ENCODE measurements at regions not wholly inside any gene's neighbourhood (a gene's known extent, or its start where the extent isn't known, plus 50 kb on each side); places are given as distances from the start of the nearest gene placed in this dataset.

DNA sequence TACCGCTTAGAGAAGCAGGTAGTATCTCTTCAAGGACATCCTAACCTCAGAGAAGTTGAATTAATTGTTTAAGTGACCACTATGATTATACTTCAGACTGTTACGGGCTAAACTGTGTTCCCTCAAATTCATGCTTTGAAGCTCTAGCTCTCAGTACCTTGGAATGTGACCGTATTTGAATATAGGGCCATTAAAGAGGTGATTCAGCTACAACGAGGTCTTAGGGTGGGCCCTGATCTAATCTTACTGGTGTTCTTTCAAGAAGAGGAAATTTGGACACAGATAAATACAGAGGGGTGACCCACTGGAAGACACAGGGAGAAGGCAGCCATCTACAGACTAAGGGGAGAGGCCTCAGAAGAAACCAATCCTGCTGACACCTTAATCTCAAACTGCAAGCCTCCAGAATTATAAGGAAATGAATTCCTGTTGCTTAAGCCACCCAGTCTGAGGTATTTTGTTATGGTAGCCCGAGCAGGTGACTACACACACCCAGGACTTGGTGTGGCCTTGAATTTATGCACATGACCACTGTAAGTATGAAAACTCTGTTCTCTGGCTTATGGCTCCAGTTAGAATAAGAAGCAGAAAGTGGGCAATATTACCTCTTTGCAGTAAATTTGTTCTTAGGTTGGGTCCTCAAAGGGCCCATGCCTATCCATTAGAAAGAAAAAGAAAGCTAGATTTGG lies 249.1 kb downstream of the DHX35 start:
- DNase-seq (ENCODE audit: low read depth): no peak

DNA sequence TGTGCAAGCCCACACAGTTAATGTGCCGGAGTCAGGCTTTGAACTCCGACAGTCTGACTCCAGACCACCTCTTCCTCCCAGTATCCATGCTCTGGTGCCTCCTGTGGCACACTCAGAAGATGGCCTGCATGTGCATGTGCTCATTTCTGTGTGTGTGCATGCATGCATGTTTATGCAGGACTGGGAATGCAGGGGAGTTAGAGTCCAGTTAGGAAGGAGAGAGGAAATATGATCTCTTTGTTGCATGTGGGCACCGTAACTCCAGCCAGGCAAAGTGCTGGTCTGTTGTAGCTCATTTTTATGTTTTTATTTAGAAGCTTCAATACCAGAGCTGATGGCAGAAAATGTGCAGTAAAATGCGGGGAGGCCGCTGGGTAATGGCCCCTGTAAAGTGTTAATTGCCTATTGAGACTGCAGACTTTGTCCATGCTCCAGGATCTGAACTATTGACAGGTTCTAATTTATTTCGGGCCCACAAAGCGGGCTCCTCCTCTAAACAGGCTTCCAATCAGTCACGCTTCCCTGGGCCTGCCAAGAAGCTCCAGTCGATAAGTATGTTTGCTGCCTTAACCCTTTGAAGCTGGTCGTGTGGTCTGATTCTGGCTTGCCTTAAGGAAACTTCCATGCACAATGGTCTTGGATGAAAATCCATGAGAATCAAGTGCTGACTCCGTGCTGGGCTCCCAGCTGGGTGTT lies 248.3 kb downstream of the DHX35 start:
- DNase-seq (ENCODE audit: low read depth): no peak

DNA sequence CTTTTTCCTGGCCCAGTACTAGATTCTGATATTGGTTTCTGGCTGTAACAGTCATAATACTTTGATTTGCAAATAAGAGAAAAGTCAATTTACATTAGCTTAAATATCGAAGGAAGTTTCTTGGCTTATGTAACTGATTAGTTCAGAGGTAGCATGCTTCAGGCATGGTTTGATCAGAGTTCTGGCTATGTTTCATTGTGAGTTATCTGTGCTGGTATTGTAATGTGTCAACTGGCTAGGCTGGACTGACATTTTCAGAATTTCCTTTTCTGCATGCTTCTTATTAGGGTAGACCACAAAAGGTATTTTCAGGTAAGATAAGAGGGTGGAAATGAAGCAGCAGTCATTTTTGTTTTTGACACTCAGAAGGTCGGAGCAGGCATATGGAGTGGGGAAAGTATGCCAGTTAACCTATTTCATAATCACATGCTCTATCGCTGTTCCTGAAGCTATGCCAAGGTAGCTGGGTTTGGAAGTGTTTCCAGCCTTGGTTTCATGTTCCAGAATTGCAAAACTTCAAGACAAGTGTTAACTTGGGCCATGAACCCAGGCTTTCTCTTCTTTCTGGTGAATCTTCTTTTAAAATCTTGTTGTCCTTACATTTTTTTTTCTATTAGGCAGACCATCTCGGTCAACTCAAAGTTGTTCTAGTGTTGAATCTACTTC lies 244.9 kb downstream of the DHX35 start:
- DNase-seq (ENCODE audit: low read depth): no peak

DNA sequence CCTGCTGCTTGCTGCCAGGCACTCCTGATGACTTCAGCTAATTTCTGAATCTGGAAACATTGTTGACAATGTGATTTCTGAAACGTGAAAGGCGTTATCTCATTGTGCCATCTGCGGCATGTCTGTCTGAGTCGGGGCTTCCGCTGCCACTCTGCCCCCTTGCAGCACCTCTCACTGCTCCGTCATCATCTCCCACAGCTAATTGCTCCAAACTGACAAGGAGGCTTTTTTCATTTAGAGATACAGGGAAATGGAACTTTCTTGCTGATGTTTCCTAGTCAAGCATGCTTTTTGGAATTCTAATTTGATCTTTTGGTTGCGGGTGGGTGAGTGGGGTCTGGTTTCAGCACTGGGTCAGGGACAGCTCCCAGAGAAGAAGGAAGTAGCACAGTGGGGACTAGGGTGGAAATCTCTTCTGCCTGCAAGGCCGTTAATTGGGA lies 233.5 kb downstream of the DHX35 start:
- no peak for DNase-seq (ENCODE audit: low read depth)

DNA sequence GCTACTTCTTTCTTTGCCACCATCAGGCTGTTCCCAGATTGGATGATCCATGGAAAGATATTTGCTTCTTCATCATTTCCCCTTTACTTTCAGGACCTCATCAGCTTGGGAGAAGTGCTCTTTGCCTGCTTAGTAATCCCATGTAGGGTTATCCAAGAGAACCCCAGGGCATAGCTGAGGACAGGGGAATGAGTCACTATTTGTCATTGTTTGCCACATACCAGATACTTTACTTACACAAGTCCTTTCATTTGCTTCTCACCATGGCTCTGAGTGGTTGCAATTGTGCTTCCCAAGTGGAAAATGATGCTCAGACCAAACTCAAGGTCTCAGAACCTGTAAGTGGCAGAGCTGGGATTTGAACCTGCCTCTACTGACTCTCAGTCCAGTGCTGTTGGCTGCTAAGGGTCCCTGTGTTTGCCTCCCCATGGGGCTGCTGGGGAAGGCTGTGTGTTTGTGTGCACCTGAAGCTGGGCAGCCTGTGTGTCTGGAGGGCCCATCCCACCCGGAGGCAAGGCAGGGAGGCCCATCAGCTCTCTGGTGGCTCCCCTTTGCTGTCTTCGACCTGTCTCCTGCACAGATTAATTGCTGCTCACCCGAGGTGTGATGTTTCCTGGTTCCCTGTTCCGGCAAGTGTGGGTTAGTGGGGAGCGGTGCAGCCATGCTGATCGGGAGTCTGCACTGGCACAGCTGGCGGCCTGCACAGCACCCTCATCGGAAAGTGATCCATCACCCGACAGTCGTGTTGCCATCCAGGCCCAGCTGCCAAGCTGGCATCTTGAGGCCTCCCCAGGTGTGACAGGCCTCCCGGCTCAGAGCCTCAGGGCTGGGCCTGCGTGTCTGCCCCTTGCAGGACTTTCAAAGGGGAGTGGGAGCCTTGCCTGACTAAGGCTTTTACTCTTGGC lies 228.8 kb downstream of the DHX35 start:
- DNase-seq (ENCODE audit: low read depth): peak; percentile 1

DNA sequence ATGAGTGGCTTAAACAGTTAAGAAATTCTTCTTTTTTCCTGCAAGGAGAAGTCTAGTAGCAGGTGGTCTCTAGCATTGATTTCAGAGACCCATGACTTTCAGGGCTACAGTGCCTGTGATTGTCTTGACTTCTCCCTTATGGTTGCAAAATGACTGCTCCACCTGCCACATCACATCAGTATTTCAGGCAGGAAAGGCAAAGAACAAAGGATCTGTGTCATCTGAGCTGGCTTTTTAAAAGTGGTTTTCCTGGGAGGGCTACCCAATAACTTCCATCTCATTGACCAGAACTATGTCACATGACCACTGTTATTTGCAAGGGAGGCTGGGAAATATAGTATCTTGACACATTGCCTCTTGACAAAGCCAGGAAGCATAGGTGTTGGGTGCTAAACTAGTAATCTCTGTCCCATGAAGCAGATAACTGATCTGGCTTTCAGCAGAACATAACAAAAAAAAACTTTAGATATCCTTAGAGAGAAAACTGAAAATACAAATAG lies 226.2 kb downstream of the DHX35 start:
- DNase-seq (ENCODE audit: low read depth): no peak

DNA sequence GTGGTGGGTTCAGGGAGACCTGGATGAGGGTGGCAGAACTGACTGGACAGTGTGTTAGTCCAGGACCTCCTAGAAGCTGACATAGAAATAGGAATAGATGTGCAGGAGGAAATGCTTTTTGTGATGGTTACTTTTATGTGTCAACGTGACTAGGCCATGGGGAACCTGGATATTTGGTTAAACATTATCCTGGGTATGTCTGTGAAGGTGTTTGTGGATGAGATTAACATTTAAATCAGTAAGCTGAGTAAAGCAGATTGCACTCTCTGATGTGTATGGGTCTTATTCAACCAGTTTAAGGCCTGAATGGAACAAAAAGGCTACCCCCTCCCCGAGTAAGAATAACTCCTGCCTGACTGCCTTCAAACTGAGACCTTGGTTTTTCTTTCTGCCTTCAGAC lies 219.3 kb downstream of the DHX35 start:
- DNase-seq (ENCODE audit: low read depth): no peak

DNA sequence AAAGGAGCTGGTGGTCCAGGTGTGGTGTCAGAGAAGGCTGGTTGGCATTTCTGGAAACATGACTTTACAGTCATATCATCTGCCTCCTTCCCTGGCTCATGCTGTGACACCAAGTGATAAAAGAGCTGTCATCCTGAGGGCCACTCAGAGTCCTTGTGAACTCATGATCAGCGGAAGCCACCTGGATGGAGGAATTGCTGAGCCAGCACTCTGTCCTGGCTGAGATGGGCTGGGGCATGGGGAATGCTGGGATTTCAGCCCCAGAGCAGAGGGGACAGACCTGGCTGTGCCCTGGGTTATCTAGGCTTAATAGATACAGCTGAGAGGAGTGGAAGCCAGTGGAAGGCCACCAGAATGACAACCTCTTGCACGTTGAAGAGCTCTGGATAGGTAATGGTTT lies 214.3 kb downstream of the DHX35 start:
- DNase-seq (ENCODE audit: low read depth): no peak

DNA sequence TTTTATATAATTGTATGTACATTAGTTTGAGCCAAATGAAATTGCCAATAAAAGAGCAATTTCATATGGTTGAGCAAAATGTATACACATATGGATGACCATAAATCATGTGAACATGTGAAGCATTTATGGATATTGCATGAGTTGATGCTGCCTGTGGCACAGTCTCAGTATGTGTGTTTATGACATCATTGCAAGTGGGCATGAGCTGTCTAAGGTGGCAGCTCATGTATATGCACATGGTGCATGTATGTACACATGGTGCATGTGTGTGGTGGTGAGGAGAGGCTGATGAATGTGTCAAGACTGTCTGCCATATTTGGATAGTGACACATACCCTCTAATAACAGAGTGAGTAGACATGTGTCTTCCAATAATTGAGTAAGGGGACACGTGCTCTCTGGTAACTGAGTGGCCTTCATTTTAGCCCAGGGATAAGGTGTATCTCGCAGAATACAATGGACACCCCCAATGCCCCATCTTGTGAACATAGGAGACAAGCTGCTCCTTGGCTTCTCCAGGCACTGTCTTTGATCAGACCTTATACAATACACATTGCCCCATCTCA lies 208.8 kb downstream of the DHX35 start:
- DNase-seq (ENCODE audit: low read depth): no peak

DNA sequence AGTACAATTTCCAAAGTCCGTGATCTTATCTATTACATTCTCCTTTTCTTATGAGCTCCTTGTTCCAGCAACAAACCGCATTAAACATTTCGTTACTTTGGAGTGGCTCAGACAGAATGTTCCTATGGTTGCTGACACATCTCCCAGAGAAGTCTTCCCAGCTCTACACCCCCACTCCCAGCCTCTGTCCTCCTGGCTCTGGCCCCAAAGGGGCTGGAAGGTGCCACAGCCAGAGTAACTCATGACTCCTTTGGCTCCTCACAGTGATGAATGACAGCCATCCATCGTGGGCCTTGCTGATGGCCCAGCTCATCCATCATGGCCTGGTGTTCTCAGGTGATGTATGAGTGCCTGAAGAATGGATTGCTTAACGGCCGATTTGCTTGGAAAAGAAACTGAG lies 203.0 kb downstream of the DHX35 start:
- DNase-seq (ENCODE audit: low read depth): no peak

DNA sequence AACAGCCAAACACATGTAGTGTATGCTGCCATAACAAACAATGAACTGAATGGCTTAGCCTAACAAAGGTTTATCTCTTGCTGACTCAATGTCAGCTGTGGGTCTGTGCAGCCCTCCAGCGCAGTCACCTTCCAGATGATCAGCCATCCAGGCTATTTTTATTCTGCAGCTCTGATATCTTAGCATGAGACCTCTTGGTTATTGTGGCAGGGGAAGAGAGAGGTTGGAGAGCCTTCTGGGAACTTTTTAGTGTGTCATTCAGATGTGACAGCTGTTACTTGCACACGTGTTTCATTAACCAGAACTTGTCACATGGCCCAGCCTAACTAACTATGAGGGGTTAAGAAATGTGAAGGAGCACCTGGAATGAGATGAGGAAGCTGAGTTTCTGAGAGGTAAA lies 202.5 kb downstream of the DHX35 start:
- DNase-seq (ENCODE audit: low read depth): no peak

DNA sequence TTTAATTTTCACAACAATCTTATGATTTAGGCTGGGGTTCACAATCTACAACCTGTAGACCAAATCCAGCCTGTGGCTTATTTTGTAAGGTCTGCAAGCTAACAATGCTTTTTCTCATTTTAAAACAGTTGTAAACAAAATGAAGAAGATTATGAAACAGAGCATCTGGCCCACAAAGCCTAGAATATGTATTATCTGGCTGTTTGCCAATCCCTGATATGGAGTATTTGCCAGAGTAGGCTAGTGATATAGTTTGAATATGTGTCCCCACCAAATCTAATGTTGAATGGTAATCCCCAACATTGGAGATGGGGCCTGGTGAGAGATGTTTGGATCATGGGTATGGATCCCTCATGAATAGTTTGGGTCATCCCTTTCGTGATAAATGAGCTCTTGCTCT lies 201.8 kb downstream of the DHX35 start:
- no peak for DNase-seq (ENCODE audit: low read depth)

DNA sequence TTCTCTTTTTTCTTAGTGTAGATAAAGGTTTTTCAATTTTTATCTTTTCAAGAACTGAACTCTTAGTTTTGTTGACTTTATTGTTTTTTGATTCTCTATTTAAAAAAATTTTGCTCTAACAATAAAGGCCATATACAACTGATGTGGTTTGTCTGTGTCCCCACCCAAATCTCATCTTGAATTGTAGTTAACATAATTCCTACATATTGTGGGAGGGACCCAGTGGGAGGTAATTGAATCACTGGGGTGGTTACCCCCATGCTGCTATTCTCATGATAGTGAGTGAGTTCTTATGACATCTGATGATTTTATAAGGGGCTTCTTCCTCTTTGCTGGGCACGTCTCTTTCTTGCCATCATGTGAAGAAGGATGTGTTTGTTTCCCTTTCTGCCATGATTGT lies 199.8 kb downstream of the DHX35 start:
- no peak for DNase-seq (ENCODE audit: low read depth)

DNA sequence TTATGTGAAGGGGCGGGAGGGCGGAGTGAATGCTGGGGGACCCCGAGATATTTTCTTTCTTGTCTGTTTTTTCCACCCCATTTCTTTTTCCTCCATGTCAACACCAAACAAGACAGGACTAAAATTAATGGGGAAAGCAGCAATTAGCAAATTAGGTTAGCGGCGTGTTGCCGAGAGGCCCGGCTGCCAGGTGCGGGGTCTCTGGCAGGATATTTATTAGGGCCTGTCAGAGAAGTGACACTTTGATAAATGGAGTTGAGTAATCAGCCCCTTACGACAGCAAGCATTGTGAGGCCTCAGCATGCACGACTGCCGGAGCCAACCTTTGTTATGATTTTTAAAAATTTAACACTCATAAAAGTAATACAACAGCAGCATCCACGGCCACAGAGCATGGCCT lies 193.8 kb downstream of the DHX35 start:
- DNase-seq (ENCODE audit: low read depth): no peak

DNA sequence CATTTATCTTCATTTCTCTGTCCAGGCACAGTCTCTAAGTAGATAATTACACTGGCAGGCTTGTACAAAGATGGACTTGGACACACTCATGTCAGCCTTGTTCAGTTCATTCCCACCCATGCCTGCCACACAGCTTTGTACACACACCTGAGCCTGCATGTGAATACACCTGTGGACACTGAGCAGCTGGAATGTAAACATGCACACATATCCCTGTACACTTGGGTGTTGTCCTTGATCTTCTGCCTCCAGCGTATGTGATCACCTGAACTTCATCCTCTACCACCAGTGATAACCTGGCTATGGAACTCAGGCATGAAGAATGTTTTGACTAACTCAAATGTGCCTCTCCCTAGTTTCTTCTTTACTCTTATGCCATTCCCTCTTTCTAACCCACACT lies 190.6 kb downstream of the DHX35 start:
- no peak for DNase-seq (ENCODE audit: low read depth)

DNA sequence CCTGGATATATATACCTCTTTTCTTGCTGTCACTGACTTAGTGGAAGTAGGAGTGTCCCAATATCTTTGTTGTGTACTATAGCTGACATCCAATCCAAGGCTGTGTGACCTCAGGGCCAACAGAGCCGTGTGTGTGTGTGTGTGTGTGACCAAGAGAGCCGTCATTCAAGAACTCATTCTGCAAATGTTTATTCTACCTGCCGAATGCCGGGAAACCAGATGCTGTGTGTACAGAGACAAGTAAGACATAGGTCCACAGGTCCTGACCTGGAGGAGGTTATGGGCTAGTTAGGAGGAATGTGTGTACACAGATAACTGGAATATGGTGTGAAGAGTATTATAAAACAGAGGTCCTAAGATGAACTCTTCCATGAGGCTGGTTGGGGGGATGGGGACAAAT lies 190.0 kb downstream of the DHX35 start:
- DNase-seq (ENCODE audit: low read depth): no peak

DNA sequence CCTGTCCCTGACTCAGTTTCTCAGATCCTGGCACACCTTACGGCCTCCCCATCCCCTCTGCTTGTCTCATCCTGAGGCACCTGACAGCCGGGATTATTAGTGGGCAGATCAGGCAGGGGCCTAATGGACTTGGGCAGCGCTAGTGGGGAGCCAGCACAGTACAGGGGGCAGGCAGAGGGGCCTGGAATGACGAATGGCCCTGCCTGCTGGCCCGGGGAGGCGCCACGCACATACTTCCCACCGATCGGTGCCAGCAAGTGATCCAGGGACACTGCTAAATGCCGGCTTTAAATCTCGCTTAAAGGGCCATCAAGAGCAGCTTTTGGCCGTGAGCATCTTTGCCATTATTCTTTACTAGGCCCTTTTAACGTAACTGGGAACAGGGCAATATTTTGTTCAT lies 188.4 kb downstream of the DHX35 start:
- DNase-seq (ENCODE audit: low read depth): no peak

DNA sequence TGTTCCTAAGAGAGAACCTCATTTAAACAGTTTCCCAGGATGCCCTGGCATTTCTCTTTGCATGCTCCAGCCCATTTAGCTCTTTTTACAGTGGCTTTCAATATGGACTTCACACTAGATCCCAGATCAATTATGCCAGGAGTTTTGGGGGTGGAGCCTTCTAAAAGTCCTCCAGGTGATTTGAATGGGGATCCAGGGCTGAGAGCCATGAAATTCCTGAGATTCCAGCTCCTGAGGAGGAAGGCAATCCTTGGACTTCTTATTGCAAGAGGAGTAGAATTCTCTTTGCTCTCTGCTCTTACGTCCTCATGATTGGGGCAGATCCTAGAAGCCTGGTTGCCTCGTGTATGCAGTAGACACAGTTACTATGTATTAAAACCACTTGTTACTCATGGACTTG lies 184.2 kb downstream of the DHX35 start:
- DNase-seq (ENCODE audit: low read depth): no peak

DNA sequence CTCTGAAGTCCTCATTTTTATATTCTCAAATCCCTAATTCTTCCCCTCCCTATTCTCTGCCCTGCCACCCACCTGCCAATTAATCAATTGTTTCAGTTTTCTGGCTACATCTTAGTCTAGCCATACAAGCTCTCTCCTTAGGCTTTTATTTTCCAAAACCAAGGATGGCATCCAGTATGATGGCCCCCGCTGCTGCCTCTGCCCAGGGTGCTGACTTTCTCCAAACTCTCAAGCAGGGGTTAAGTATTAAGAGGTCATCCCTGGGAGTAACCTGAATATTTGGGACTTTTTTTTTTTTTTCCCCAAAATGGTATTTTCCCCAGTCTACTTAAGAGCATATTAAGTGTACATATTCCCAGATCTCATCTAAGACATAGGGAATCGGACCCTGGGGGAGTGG lies 183.8 kb downstream of the DHX35 start:
- DNase-seq (ENCODE audit: low read depth): no peak

DNA sequence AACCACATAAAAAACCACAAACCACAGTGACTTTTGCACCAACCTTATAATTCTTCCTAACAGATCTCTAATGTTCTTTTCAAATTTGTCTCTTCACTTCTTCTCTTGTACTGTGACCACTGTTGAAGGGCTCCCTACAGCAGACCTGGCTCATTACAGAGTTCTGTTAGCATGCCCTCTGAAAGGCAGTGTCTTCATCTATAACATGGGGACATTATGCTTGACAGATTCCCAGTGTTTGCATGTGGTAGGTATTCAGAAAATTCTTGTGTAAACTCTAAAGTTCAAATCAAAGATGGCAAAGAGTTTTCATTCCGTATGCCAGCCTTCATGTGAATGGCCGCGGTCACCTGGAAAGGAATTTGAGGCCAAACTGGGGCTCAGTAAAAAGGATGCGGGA lies 182.6 kb downstream of the DHX35 start:
- no peak for DNase-seq (ENCODE audit: low read depth)

DNA sequence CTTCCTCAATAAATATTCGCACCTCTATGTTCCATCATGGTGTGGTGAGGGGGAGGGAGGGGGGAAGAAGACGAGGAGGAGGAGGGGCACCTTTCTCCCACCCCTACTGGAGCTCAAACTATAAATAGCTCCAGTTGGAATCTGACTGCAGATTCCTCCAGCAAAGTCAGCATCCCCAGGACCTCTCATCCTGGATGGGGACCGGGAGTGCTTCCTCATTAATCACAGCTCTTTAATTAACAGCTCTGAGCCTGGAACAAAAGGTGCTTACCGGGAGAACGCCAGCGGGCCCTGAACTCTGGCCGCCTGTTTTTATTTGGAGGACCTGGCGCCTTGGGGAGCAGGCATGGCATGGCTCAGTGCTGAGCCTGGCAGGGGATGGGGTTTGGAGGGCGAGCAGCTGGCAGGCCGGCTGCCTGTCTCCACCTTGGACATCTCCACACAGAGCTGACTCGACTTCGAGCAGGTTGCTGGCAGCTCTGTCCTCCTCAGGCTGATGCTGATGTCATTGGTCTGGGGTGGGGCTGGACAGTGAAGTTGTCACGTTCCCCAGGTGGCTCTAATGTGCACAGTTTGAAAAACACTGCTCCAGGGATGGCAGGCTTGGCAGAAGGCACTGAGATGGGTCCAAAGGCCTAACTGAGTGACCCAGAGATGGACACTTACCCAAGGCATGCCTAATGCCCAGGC lies 180.4 kb downstream of the DHX35 start:
- DNase-seq (ENCODE audit: low read depth): no peak
